NCI-H187 treated with DMSO at 0.1 percent for 48 hours (cell line): ENCODE measurements at regions not wholly inside any gene's neighbourhood (a gene's known extent, or its start where the extent isn't known, plus 50 kb on each side); places are given as distances from the start of the nearest gene placed in this dataset.

ENCODE experiments used
- DNase-seq: peaks from one replicate; lab custom pipeline; 2025; lab: John Stamatoyannopoulos, UW

- no peak for DNase-seq
Measured at GRCh38 chr5:34587355-34588241, 68.5 kb upstream of the RAI14 start.

DNA sequence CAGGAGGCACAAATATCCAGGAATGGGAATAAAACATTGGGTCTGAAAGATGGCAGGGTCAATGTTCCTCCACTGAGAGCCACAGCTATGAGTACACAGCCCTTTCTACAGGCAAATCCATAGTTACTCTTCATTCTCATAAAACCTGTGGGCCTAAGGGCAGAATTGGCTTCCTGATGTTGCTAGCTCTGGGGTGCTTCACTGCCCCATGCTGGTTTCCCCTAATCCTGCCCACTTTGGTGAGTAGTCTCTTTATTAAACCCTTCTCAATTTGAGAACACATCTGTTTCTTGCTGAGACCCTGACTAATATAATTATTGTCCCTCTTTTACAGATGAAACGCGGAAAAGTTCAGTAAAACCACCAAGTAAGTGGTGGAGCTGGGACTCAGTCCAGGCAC lies 66.3 kb upstream of the RAI14 start:
- no peak for DNase-seq

GRCh38 chr5:34591723-34592122 lies 64.4 kb upstream of the RAI14 start:
- DNase-seq = no peak

DNA sequence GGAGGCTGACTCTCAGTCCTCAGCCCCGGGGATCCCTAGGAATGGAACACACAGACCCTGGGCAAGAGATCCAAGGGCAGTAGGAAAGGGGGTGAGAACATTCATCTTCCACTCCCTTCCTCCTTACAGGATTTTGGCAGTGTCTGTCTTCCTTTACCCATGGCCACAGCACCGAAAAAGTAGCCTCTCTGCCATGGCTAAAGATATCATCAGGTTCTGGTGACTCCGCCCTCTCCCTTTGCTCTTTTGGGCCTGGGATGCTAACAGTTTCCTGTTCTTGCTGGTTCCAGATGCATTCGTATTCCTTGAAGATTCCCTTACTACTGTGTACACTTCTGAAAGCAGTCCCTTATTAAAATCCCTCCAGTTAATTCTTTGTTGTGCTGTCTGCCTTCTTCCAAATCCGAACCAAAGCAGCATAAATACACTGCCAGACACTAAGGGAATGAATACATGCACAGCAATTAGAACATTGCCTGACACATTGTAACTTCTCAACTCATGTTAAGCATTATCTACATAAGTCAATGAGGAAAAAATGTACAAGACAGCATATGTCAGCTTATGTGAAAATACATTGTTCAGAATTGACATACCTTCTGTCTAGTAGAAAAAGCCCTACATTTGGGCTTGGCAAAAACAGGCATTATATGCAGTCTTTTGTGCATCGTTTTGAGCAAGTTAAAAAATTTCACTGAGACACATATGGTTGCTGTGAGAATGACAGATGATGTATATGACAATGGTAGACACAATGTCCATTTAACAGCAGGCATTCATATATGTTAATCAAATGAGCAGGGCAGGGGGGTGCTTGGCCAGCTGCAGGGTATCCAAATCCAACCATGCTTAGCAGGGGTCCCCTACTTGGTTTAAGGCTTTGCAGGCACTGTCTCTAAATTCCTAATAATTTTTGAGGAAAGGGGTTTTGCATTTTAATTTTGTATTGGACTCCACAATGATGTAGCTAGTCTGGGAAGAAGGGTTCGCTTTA lies 58.8 kb upstream of the RAI14 start:
- DNase-seq = no peak

DNA sequence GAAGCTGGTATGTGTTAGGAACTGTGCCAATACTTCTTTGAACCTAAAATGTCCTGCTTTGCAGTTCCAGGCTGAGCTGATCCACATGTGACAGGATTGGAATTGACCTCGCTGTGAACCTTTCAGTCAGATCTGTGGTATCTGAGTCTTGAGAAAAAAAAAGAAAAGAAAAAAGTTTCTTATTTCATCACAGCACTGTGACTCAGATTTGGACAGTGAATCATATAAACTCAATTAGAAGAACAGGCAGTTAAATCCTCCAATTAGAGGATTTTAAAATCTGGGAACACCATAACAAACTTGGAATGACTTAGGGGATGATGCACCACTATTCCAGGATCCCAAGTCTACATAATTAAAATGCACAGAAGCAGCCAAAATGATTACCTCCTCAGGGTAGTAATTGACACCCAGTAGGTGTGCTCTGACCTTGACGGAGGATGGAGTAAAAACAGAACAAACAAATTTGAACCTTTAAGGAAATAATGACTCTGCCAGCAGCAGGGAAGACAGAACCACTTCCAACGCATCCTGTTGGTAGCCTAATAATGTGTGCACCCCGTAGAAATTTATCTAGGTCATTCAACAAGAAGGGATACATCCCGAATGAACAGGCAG lies 57.8 kb upstream of the RAI14 start:
- DNase-seq = no peak

GRCh38 chr5:34599471-34600117 lies 56.5 kb upstream of the RAI14 start:
- DNase-seq = no peak

DNA sequence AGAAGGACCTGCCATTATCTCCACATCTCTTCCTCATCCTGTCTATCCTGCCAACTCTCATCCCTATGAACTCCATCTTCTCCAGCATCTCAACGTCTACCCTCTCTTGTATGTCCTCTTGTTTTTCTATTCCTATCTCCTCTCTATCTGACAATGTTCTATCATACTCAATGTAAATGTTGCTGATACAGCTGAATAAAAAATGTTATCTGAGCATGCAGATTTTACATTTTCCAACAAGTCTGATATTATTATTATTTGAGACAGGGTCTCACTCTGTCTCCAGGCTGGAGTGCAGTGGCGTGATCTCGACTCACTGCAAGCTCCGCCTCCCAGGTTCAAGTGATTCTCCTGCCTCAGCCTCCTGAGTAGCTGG lies 56.0 kb upstream of the RAI14 start:
- no peak for DNase-seq

DNA sequence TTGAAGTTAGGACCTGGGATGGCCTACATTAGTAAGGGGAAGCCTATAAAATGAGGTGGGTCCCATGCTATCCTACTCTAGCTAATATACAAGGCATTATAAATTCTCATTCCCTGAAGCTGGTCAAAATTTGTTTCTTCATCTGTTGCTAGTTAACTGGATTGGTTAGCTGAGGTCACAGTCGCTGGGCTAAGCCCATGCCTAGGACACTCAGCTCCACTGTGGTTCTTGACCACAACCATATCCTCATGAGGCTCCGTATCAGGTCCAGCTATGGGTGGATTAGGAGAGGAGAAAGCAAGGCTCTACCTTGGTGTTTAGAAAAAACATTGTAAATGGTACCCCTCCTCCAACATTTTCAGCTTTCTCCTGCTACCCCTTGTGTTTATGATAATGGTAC lies 52.8 kb upstream of the RAI14 start:
- no peak for DNase-seq

GRCh38 chr5:34604119-34604675 lies 51.9 kb upstream of the RAI14 start:
- DNase-seq = no peak

GRCh38 chr5:34606101-34606500 lies 50.0 kb upstream of the RAI14 start:
- no peak for DNase-seq
